ENCODE measurements at regions not wholly inside any gene's neighbourhood (a gene's known extent, or its start where the extent isn't known, plus 50 kb on each side); places are given as distances from the start of the nearest gene placed in this dataset.

DNA sequence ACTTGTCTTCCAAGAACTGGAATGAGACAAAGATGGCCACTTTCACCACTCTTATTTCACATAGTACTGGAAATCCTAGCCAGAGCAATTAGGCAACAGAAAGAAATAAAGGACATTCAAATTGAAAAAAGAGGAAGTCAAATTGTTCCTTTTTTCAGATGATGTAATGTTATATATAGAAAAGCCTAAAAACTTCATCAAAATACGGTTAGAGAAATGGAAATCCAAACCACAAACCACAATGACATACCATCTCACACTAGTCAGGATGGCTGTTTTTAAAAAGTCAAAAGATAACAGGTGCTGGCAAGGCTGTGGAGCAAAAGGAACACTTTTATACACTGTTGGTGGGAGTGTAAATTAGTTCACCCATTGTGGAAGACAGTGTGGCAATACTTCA lies 113.3 kb upstream of the SPRY2 start:
- H3K27me3 ChIP-seq (replicated peaks in 1 of 2; ENCODE audit: control insufficient read depth in 2 of 2, insufficient read depth in 2 of 2, low read length in 1 of 2) = no peaks in the 10 kb centered on the region
- ChIA-PET CTCF (interaction anchor here (1.1 to 2.0 kb wide), 4 partner anchors 36 to 105 kb away, joined by 4 to 6 read pairs (median 4); no protein-coding TSS in a partner anchor), POLR2A (interaction anchor here (1.0 to 1.1 kb wide), 2 partner anchors 9 to 25 kb away, joined by 3 to 4 read pairs; no protein-coding TSS in a partner anchor), RAD21 (ENCODE audit: unreplicated experiment) (interaction anchor here (1.0 to 8.9 kb wide), 15 partner anchors 8 to 522 kb away, joined by 3 to 67 read pairs (median 7); no protein-coding TSS in a partner anchor), SMC1A (ENCODE audit: uncharacterized antibody, unreplicated experiment) (interaction anchor here (0.9 to 34.7 kb wide), 8 partner anchors 10 to 563 kb away, joined by 4 to 707 read pairs (median 9); no protein-coding TSS in a partner anchor)
- no peaks in the 10 kb centered on the region for H3K79me2 ChIP-seq (ENCODE audit: control insufficient read depth, insufficient read depth, low read length)
- intact Hi-C loops (cut with micrococcal nuclease; ENCODE audit: unreplicated experiment) = loop anchor here (10.0 kb wide), 1 partner anchor 639 kb away; no protein-coding TSS in a partner anchor
- in situ Hi-C loops (cut with MboI) = no loop called here
- no TSS peak for BruUV-seq (replicated peaks)
- H2AFZ ChIP-seq (ENCODE audit: control insufficient read depth, low read depth, low read length) = no peak overlapping the region
- no peak overlapping the region for H3K4me2 ChIP-seq (ENCODE audit: control insufficient read depth, insufficient read depth)
- H3K9ac ChIP-seq (ENCODE audit: control insufficient read depth, insufficient read depth, low read length) = no peak overlapping the region
- no peak overlapping the region for H3K27ac ChIP-seq (ENCODE audit: control insufficient read depth, insufficient read depth)
- FAIRE-seq (peak; percentile 64), ATAC-seq (peak; percentile 85), DNase-seq (ENCODE audit: low read depth, low spot score) (peak; percentile 34)
- no peaks in the 10 kb centered on the region for H3K9me3 ChIP-seq (replicated peaks; ENCODE audit: control insufficient read depth, insufficient read depth, low read length)
- H4K20me1 ChIP-seq (ENCODE audit: control insufficient read depth, insufficient read depth) = no peaks in the 10 kb centered on the region
- H3K4me1 ChIP-seq (ENCODE audit: control insufficient read depth, insufficient read depth, low read length) = no peaks in the 10 kb centered on the region
- WGBS (ENCODE audit: insufficient coverage, insufficient replicate concordance, low lambda C conversion rate, missing lambda C conversion rate) = 0% methylated on average over 1 of the region's 1 CpG
- no peaks in the 10 kb centered on the region for H3K36me3 ChIP-seq (ENCODE audit: control insufficient read depth in 2 of 2, insufficient read depth in 2 of 2, low read length in 1 of 2)
- H3K4me3 ChIP-seq = no peak overlapping the region
- no peak for TF ChIP-seq YY1 (IDR thresholded peaks at IDR 0.05; ENCODE audit: low read depth, low read length)
- TF ChIP-seq, protein P1, sequence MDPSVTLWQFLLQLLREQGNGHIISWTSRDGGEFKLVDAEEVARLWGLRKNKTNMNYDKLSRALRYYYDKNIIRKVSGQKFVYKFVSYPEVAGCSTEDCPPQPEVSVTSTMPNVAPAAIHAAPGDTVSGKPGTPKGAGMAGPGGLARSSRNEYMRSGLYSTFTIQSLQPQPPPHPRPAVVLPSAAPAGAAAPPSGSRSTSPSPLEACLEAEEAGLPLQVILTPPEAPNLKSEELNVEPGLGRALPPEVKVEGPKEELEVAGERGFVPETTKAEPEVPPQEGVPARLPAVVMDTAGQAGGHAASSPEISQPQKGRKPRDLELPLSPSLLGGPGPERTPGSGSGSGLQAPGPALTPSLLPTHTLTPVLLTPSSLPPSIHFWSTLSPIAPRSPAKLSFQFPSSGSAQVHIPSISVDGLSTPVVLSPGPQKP (IDR thresholded peaks at IDR 0.05; ENCODE audit: low read depth, low read length) = no peak
- TF ChIP-seq, protein P2, sequence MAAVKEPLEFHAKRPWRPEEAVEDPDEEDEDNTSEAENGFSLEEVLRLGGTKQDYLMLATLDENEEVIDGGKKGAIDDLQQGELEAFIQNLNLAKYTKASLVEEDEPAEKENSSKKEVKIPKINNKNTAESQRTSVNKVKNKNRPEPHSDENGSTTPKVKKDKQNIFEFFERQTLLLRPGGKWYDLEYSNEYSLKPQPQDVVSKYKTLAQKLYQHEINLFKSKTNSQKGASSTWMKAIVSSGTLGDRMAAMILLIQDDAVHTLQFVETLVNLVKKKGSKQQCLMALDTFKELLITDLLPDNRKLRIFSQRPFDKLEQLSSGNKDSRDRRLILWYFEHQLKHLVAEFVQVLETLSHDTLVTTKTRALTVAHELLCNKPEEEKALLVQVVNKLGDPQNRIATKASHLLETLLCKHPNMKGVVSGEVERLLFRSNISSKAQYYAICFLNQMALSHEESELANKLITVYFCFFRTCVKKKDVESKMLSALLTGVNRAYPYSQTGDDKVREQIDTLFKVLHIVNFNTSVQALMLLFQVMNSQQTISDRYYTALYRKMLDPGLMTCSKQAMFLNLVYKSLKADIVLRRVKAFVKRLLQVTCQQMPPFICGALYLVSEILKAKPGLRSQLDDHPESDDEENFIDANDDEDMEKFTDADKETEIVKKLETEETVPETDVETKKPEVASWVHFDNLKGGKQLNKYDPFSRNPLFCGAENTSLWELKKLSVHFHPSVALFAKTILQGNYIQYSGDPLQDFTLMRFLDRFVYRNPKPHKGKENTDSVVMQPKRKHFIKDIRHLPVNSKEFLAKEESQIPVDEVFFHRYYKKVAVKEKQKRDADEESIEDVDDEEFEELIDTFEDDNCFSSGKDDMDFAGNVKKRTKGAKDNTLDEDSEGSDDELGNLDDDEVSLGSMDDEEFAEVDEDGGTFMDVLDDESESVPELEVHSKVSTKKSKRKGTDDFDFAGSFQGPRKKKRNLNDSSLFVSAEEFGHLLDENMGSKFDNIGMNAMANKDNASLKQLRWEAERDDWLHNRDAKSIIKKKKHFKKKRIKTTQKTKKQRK (IDR thresholded peaks at IDR 0.05; ENCODE audit: low read depth, low read length) = no peak
- TF ChIP-seq ZBED1 (IDR thresholded peaks at IDR 0.05; ENCODE audit: borderline replicate concordance) = peak; percentile 88
- no peak for TF ChIP-seq FOXK2 (IDR thresholded peaks at IDR 0.05)
- TF ChIP-seq, protein P3, sequence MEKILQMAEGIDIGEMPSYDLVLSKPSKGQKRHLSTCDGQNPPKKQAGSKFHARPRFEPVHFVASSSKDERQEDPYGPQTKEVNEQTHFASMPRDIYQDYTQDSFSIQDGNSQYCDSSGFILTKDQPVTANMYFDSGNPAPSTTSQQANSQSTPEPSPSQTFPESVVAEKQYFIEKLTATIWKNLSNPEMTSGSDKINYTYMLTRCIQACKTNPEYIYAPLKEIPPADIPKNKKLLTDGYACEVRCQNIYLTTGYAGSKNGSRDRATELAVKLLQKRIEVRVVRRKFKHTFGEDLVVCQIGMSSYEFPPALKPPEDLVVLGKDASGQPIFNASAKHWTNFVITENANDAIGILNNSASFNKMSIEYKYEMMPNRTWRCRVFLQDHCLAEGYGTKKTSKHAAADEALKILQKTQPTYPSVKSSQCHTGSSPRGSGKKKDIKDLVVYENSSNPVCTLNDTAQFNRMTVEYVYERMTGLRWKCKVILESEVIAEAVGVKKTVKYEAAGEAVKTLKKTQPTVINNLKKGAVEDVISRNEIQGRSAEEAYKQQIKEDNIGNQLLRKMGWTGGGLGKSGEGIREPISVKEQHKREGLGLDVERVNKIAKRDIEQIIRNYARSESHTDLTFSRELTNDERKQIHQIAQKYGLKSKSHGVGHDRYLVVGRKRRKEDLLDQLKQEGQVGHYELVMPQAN (conservative IDR thresholded peaks at IDR 0.05) = no peak; the same call in 1 of the 2 replicates
- TF ChIP-seq, protein P4, sequence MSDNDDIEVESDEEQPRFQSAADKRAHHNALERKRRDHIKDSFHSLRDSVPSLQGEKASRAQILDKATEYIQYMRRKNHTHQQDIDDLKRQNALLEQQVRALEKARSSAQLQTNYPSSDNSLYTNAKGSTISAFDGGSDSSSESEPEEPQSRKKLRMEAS (IDR thresholded peaks at IDR 0.05; ENCODE audit: low read depth, low read length) = no peak
- TF ChIP-seq EGR1 (IDR thresholded peaks at IDR 0.05; ENCODE audit: borderline replicate concordance in 1 of 2, low read depth in 2 of 2, low read length in 2 of 2) = no peak
- TF ChIP-seq BMI1 (IDR thresholded peaks at IDR 0.05; ENCODE audit: borderline replicate concordance) = peak; percentile 85
- TF ChIP-seq KDM1A (IDR thresholded peaks at IDR 0.05; ENCODE audit: borderline replicate concordance) = no peak
- no peak for TF ChIP-seq CEBPB (IDR thresholded peaks at IDR 0.05; ENCODE audit: borderline replicate concordance in 1 of 2, low read depth in 2 of 2, low read length in 2 of 2)
- TF ChIP-seq, protein P5, sequence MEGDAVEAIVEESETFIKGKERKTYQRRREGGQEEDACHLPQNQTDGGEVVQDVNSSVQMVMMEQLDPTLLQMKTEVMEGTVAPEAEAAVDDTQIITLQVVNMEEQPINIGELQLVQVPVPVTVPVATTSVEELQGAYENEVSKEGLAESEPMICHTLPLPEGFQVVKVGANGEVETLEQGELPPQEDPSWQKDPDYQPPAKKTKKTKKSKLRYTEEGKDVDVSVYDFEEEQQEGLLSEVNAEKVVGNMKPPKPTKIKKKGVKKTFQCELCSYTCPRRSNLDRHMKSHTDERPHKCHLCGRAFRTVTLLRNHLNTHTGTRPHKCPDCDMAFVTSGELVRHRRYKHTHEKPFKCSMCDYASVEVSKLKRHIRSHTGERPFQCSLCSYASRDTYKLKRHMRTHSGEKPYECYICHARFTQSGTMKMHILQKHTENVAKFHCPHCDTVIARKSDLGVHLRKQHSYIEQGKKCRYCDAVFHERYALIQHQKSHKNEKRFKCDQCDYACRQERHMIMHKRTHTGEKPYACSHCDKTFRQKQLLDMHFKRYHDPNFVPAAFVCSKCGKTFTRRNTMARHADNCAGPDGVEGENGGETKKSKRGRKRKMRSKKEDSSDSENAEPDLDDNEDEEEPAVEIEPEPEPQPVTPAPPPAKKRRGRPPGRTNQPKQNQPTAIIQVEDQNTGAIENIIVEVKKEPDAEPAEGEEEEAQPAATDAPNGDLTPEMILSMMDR (IDR thresholded peaks at IDR 0.05 in 2 of 3, conservative IDR thresholded peaks at IDR 0.05 in 1 of 3; ENCODE audit: control insufficient read depth in 2 of 3, extremely low read depth in 1 of 3, insufficient read depth in 1 of 3, low read depth in 3 of 3, low read length in 3 of 3) = no peak
- no peak for TF ChIP-seq NR2C2 (IDR thresholded peaks at IDR 0.05; ENCODE audit: borderline replicate concordance, control insufficient read depth, insufficient read length, low read depth)
- TF ChIP-seq ZNF217 (IDR thresholded peaks at IDR 0.05) = peak; percentile 82
- TF ChIP-seq NBN (IDR thresholded peaks at IDR 0.05) = peak; percentile 82
- TF ChIP-seq BRCA1 (IDR thresholded peaks at IDR 0.05; ENCODE audit: low read depth, low read length) = no peak

Measured in GM12878 (cell line).